CD14-positive monocyte (primary cell): ENCODE measurements at regions not wholly inside any gene's neighbourhood (a gene's known extent, or its start where the extent isn't known, plus 50 kb on each side); places are given as distances from the start of the nearest gene placed in this dataset.

Source experiments
- DNase-seq, 3 donors: peaks; one replicate each; pipeline ENCODE4 v3.0.0-alpha.2; 2011 to 2022
- H2AFZ ChIP-seq: 2 replicates; pipeline ENCODE4 v1.6.0; 2012; ENCODE audit warnings: mild to moderate bottlenecking, low read depth, low read length, inconsistent platforms; ENCODE audit not compliant: insufficient read depth, poor library complexity, severe bottlenecking
- H3K27ac ChIP-seq, 2 donors: 1 replicate in 1 of 2; 2 replicates in 1 of 2; pipeline ENCODE4 v1.5.1; 2012 to 2013; ENCODE audit warnings: low read length in 2 of 2, control low read depth in 1 of 2, inconsistent platforms in 1 of 2, low read depth in 1 of 2, mild to moderate bottlenecking in 1 of 2
- H3K27me3 ChIP-seq, 2 donors: one replicate each; pipeline versions ENCODE4 v1.6.0 to v1.6.1; 2011 to 2013; ENCODE audit warnings: low read length in 2 of 2; ENCODE audit not compliant: control insufficient read depth in 2 of 2, insufficient read depth in 2 of 2
- H3K36me3 ChIP-seq, 2 donors: replicated peaks in 1 of 2; 1 replicate in 1 of 2; 2 replicates in 1 of 2; pipeline versions ENCODE4 v1.5.1 to v1.6.1; 2012 to 2013; ENCODE audit warnings: low read length in 2 of 2, control low read depth in 1 of 2, inconsistent platforms in 1 of 2, mild to moderate bottlenecking in 1 of 2; ENCODE audit not compliant: insufficient read depth in 2 of 2, control insufficient read depth in 1 of 2
- H3K4me1 ChIP-seq, 2 donors: 1 replicate in 1 of 2; 2 replicates in 1 of 2; pipeline versions ENCODE4 v1.5.1 to v1.6.1; 2012 to 2013; ENCODE audit warnings: low read length in 2 of 2, control low read depth in 1 of 2, inconsistent platforms in 1 of 2, mild to moderate bottlenecking in 1 of 2, moderate library complexity in 1 of 2; ENCODE audit not compliant: insufficient read depth in 2 of 2, control insufficient read depth in 1 of 2
- H3K4me2 ChIP-seq: replicated peaks from 2 replicates; pipeline ENCODE3; 2012; ENCODE audit warnings: low read length, moderate library complexity, mild to moderate bottlenecking; ENCODE audit not compliant: poor library complexity, severe bottlenecking; ENCODE audit errors: extremely low read depth
- H3K4me3 ChIP-seq, 3 experiments: fragments of 200-600 bp in 1 of 3; sonication (generic) in 1 of 3; replicated peaks in 1 of 3; 1 replicate in 2 of 3; 2 replicates in 1 of 3; pipeline ENCODE4 v1.5.1; 2011 to 2013; ENCODE audit warnings: low read length in 3 of 3, mild to moderate bottlenecking in 3 of 3, control low read depth in 2 of 3, low read depth in 2 of 3, inconsistent platforms in 1 of 3, moderate library complexity in 1 of 3
- H3K79me2 ChIP-seq: 2 replicates; pipeline ENCODE4 v1.6.0; 2012; ENCODE audit warnings: mild to moderate bottlenecking, control low read depth, inconsistent platforms, low read length, moderate library complexity; ENCODE audit not compliant: insufficient read depth
- H3K9ac ChIP-seq: 2 replicates; pipeline ENCODE4 v1.6.0; 2017; ENCODE audit warnings: low read length, mild to moderate bottlenecking; ENCODE audit not compliant: insufficient read depth, poor library complexity, severe bottlenecking
- H3K9me3 ChIP-seq, 2 donors: replicated peaks in 1 of 2; 1 replicate in 1 of 2; 2 replicates in 1 of 2; pipeline versions ENCODE4 v1.5.1 to v1.6.1; 2012 to 2013; ENCODE audit warnings: low read length in 2 of 2, control low read depth in 1 of 2; ENCODE audit not compliant: control insufficient read depth in 1 of 2, insufficient read depth in 1 of 2
- H4K20me1 ChIP-seq: 2 replicates; pipeline ENCODE4 v1.6.0; 2012; ENCODE audit warnings: mild to moderate bottlenecking, low read length, control low read depth, moderate library complexity; ENCODE audit not compliant: insufficient read depth
- H3K27ac Mint-ChIP-seq, 7 donors: one replicate each; pipeline ENCODE4 v1.8.0; 2020; ENCODE audit warnings: mild to moderate bottlenecking in 7 of 7, mixed read lengths in 7 of 7, moderate library complexity in 6 of 7, inconsistent platforms in 2 of 7
- H3K27me3 Mint-ChIP-seq, 3 donors: one replicate each; pipeline ENCODE4 v1.8.0; 2021 to 2022; ENCODE audit warnings: low read depth in 3 of 3, mild to moderate bottlenecking in 3 of 3, mixed read lengths in 3 of 3, moderate library complexity in 3 of 3, inconsistent platforms in 1 of 3
- H3K36me3 Mint-ChIP-seq, 2 donors: one replicate each; pipeline ENCODE4 v1.8.0; 2020; ENCODE audit warnings: mixed read lengths in 2 of 2, inconsistent platforms in 1 of 2, mild to moderate bottlenecking in 1 of 2
- H3K4me1 Mint-ChIP-seq: one replicate; pipeline ENCODE4 v1.8.0; 2020; ENCODE audit warnings: mild to moderate bottlenecking, mixed read lengths
- H3K4me3 Mint-ChIP-seq, 2 donors: one replicate each; pipeline ENCODE4 v1.8.0; 2020; ENCODE audit warnings: mild to moderate bottlenecking in 2 of 2, mixed read lengths in 2 of 2, moderate library complexity in 1 of 2
- H3K9me3 Mint-ChIP-seq, 7 donors: one replicate each; pipeline ENCODE4 v1.8.0; 2020 to 2022; ENCODE audit warnings: mixed read lengths in 7 of 7, mild to moderate bottlenecking in 6 of 7, moderate library complexity in 6 of 7, inconsistent platforms in 2 of 7
- CTCF ChIP-seq: fragments of 200-600 bp; IDR thresholded peaks from one replicate; pipeline ENCODE4 v1.8.0; 2022; ENCODE audit warnings: antibody characterized with exemption, mild to moderate bottlenecking
- WGBS: methylation state at CpG from one replicate; pipeline ENCODE4 v1.1.5; 2013; ENCODE audit warnings: missing lambda C conversion rate; ENCODE audit not compliant: insufficient coverage; 5-methylcytosine and 5-hydroxymethylcytosine counted together
- intact Hi-C, 2 donors: fragments of 100-400 bp; cut with micrococcal nuclease; formaldehyde crosslinking; loops; one replicate each; pipeline versions ENCODE4 v1.15.0 to v1.15.1; 2023

GRCh38 chr15:100722551-100723314 is 120.3 kb downstream of the ASB7 start:
- Histone ChIP-seq H3K79me2 (no peaks in the 10 kb centered on the region), H3K4me3 (no peak overlapping the region), H3K4me1 (peaks cover 17 to 21% of the 10 kb centered on the region in 2 donors), H3K9me3 (no peaks in the 10 kb centered on the region), H2AFZ (no peak overlapping the region), H3K36me3 (no peaks in the 10 kb centered on the region), H3K27ac (peak overlapping the region in 1 of 2 donors; percentile 68), H3K27me3 (no peaks in the 10 kb centered on the region), H3K4me2 (no peak overlapping the region), H4K20me1 (no peaks in the 10 kb centered on the region), H3K9ac (no peak overlapping the region)
- DNase-seq: no peak
- intact Hi-C loops: loop anchor here in 1 of 2 donors (5.0 kb wide), 1 partner anchor 370 kb away; no protein-coding TSS in a partner anchor
- Mint-ChIP-seq H3K36me3 (no peaks in the 10 kb centered on the region), H3K27ac (peak overlapping the region in 5 of 7 donors; percentile 73 to 92 (median 84)), H3K4me1 (peaks cover 26% of the 10 kb centered on the region), H3K27me3 (peaks cover 10 to 14% (median 14%) of the 10 kb centered on the region in 3 donors), H3K9me3 (peaks cover 0 to 4% (median 0%) of the 10 kb centered on the region in 7 donors), H3K4me3 (no peak overlapping the region)
- TF ChIP-seq CTCF: no peak
- WGBS: 100% methylated on average over 2 of the region's 3 CpGs

- no peak overlapping the region for H3K4me2 ChIP-seq
- no peaks in the 10 kb centered on the region for H3K36me3 Mint-ChIP-seq
- H3K4me3 Mint-ChIP-seq: no peak overlapping the region
- H3K4me3 ChIP-seq: no peak overlapping the region
- H3K27ac Mint-ChIP-seq: peak overlapping the region in 4 of 7 donors; percentile 61 to 92 (median 78)
- peaks cover 0 to 3% (median 0%) of the 10 kb centered on the region in 7 donors for H3K9me3 Mint-ChIP-seq
- DNase-seq: no peak
- H3K9ac ChIP-seq: no peak overlapping the region
- no peak overlapping the region for H2AFZ ChIP-seq
- intact Hi-C loops: loop anchor here in 1 of 2 donors (5.0 kb wide), 1 partner anchor 371 kb away; no protein-coding TSS in a partner anchor
- no peaks in the 10 kb centered on the region for H4K20me1 ChIP-seq
- peaks cover 17 to 21% of the 10 kb centered on the region in 2 donors for H3K4me1 ChIP-seq
- no peak for TF ChIP-seq CTCF
- peaks cover 8 to 14% (median 12%) of the 10 kb centered on the region in 3 donors for H3K27me3 Mint-ChIP-seq
- H3K27me3 ChIP-seq: no peaks in the 10 kb centered on the region
- H3K36me3 ChIP-seq: no peaks in the 10 kb centered on the region
- H3K27ac ChIP-seq: no peak overlapping the region
- H3K4me1 Mint-ChIP-seq: peaks cover 26% of the 10 kb centered on the region
- 100% methylated on average over 2 of the region's 6 CpGs for WGBS
- no peaks in the 10 kb centered on the region for H3K9me3 ChIP-seq
- no peaks in the 10 kb centered on the region for H3K79me2 ChIP-seq
Measured at GRCh38 chr15:100723315-100723801, 121.0 kb downstream of the ASB7 start.
